HG03175 (cell line): ENCODE measurements at regions not wholly inside any gene's neighbourhood (a gene's known extent, or its start where the extent isn't known, plus 50 kb on each side); places are given as distances from the start of the nearest gene placed in this dataset.

Experiments
- ATAC-seq: cut with Tn5 transposase; IDR thresholded peaks from one replicate; pipeline ENCODE4 v1.9.1; 2021; ENCODE audit warnings: mild to moderate bottlenecking, moderate library complexity; ENCODE audit not compliant: unreplicated experiment

DNA sequence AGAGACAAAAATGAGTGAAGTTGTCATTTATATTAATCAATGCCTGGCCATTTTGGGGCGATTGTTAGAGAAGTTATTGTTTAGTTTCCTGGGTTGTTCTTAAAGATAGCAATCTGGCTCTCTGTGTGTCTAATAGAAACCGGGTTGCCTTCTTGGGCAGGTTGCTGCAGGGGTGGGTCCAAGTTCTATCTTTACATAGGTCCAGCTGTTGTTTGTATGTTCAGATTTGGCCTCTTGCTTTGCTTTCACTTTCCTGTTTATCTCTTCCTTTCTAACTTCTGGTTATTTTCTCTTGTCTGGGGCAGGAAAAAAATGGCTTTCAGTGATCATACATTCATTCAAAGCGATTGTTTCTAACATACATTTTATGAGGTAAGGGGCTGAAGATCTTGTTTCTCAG, 128.4 kb upstream of the NOX3 start:
- ATAC-seq = no peak

- no peak for ATAC-seq
These were observed 126.7 kb upstream of the NOX3 start for GRCh38 chr6:155582016-155582991.

DNA sequence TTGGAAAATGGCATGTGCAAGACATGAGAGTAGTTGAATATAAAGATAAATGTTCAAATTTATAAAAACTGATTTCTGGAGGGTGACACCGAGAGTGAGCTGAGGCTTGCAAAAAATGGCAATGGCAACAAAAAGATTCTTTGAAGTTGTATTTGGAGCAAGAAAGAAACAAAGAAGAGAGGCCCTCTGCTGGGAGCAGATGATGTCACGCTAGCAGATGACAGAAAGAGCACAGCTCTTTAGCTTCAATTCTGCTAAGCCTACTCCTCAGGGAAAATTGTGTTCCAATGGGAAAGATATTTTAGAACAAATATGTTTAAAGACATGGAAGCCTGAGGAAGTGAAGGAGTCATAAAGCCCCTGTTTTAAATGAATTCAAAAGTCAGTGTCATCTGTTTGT, 125.3 kb upstream of the NOX3 start:
- ATAC-seq = no peak

- ATAC-seq = no peak
These were observed 122.6 kb upstream of the NOX3 start for GRCh38 chr6:155578251-155578650.

DNA sequence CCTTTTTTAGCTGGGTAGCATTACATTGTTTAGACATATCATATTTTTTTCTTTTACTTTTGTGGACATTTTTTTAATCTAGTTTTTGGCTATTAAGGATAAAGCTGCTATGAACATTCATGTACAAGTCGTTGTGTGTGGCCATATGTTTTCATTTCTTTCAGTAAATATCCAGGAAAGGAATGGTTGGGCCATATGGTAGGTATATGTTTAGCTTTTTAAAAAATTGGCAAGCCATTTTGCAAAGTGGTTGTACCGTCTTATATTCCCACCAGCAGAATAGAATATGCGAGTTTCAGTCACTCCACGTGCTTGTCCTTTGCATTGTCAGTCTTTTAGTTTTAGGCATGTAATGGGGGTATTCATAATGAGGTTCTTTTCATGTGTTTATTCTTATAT, 106.3 kb upstream of the NOX3 start:
- ATAC-seq = no peak

GRCh38 chr6:155561257-155561965, 105.8 kb upstream of the NOX3 start:
- ATAC-seq = no peak

- ATAC-seq = no peak
These were observed 94.3 kb upstream of the NOX3 start for GRCh38 chr6:155549928-155550327.

DNA sequence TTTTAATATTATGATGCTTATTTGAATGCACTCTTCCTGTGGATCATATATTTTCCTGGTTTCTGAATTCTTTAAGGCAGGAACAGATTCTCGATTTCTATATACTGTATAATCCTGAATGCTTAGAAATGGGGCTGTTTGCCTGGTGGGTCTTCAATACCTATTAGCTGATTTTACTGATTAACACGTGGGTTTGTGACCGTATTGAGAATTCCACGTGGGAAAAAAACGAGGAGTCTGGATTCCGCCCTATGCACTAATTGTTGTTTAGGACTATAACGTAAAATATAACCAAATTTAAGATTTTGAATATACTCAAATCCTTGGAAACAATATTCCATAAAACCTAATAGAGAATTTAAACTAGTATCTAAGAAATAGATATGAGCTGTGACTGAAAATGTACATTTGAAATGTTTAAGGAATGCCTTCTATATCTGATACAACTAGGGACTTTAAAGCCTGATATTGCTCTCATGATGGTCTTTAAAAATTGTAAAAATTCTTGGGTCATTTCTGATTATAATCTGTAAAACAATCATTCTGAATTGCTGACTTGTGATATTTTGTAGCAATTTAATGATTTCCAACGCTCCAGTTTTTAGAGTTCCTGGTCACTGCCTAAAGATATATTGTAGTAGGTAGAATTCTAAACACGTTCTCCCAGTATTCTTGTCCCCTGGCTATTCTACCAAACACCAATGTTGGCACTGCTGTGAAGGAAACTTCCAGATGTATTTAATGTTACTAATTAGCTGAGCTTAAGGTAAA, 93.6 kb upstream of the NOX3 start:
- ATAC-seq = no peak

GRCh38 chr6:155548576-155548975, 92.9 kb upstream of the NOX3 start:
- ATAC-seq = no peak

DNA sequence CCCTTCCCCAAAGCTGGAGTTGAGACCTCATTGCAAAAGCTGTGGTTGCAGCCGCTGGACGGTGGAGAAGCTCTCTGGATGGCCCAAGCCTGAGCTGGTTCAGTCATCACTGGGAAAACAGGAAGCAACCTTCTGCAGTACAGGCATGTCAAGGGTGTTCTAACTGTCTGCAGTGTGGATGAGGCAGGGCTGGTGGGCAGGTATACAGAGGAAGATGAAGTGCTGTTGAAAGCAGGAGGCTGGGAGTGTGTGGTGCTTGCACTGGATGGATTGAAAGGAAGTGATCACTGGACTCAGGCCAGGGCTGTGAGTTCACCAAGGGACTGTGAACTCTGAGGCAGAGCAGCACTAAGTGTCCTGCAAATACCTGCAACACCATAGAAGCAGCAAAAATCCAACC, 89.0 kb upstream of the NOX3 start:
- no peak for ATAC-seq

- ATAC-seq = no peak
These were observed 87.7 kb upstream of the NOX3 start for GRCh38 chr6:155543166-155543847.

- no peak for ATAC-seq
These were observed 86.4 kb upstream of the NOX3 start for GRCh38 chr6:155542036-155542435.

DNA sequence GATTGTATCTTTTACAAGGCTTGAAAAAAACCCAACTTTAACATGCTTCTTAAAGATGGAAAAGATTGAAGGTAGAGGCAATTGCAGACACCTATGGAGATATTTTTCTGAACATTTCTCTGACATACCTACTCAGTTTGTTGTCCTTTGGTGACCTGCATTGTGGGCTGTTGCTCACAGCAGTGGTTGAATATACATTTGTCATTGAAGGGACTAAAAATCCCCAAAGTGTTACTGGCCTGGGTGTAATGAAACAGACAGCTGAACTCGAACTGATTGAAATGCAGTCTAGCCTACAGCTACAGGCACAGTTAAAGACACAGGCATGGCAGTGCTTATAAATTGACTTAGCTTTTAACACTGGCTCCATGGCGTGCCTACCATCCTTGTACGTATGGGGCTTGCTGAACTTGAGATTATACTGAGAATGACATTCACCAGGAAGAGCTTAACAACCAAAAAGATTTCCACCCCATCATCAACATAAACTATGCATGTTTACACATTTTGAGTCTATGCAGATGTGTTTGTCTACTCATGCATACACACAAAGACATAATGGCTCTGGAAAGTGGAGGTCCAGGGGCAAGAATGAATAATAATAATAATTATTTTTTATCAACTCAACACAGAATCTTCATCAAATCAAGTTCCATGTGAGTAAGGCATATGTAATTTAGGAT, 83.2 kb upstream of the NOX3 start:
- ATAC-seq = no peak

GRCh38 chr6:155534678-155535077, 79.0 kb upstream of the NOX3 start:
- no peak for ATAC-seq

GRCh38 chr6:155530219-155530834, 74.7 kb upstream of the NOX3 start:
- peak; percentile 68 for ATAC-seq

DNA sequence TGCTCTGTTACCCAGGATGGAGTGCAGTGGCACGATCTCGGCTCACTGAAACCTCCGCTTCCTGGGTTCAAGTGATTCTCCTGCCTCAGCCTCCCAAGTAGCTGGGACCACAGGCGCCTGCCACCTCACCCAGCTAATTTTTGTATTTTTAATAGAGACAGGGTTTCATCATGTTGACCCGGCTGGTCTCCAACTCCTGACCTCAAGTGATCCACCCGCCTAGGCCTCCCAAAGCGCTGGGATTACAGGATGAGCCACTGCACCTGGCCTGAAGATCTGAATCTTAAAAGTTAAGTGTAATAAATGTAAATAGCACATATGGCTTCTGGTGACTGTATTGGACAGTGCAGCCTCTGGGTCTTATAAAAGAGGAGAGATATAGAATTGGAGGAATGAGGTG, 74.2 kb upstream of the NOX3 start:
- ATAC-seq = peak; percentile 11

GRCh38 chr6:155528982-155529453, 73.4 kb upstream of the NOX3 start:
- ATAC-seq = peak; percentile 47

DNA sequence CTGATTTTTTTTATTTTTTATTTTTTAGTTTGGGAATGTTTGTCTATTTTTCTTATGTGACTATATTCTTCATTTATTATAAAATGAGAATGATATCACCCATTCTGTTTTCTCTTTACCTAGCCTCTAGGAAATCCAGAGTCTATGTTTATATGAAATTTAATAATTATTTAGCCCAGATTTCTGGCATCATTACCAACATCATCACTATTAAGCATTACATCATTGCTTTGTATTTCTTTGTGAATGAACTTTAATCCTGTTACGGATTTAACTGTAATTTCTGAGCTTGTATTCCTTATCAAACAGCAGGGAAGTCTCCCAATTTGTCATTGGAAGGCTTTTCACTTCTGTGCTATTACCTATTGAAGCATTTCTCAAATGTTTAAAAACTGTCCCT, 72.7 kb upstream of the NOX3 start:
- ATAC-seq = no peak

DNA sequence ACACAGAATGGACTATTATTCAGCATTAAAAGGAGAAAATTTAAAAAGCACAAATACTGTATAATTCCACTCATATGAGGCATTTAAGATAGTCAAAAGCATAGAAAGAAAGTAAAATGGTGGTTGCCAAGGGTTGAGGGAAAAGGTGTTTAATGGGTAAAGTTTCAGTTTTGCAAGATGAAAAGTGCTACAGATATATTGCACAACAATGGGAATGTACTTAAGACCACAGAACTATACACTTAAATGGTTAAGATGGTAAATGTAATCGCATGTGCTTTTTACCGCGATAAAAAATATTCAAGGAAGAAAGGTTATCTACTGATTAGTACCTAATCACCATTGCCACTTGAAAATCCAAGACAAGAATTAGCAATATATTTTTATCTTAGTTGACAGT, 71.8 kb upstream of the NOX3 start:
- no peak for ATAC-seq
